ENCODE measurements at regions not wholly inside any gene's neighbourhood (a gene's known extent, or its start where the extent isn't known, plus 50 kb on each side); places are given as distances from the start of the nearest gene placed in this dataset.

DNA sequence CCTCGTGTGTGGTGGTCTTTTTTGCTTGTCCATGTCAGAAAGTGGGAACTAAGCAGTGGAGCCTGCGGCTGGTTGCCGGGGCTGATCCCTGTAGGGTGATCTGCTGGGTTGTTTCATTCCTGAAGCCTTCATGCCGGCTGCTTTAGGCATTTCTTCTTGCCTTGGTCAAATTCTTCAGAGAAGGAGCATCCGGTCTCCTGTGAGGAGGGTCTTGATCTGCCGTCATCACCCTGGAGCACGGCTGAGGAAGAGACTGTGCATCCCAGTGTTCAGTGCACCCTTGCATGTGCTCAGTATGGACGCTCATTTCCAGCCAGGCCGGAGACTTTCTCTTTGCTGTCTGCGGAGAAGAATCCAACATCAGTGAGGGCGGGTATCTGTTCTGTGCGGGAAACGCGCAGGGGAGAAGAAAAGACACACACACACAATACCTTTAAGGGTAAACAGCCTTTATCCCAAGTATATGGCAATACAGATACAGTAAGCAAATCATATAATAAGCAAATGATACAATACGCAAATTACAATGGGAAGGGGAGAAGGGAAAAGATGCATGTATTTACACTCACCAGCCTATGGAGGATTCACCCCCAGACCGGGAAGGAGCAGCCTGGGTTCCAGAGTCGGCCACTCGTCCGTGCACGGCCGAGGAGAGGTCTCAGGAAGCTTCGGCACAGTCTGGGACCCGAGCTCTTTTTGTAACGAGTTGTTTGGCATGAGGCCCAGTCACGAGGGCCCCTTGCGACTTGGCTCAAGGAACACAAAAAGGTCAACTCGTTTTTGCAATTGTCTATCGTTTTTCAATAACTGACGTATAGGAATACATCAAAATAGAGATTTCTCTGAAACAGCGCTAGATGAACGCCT, 1366.8 kb upstream of the TMEM132C start:
- TF ChIP-seq, protein P1, sequence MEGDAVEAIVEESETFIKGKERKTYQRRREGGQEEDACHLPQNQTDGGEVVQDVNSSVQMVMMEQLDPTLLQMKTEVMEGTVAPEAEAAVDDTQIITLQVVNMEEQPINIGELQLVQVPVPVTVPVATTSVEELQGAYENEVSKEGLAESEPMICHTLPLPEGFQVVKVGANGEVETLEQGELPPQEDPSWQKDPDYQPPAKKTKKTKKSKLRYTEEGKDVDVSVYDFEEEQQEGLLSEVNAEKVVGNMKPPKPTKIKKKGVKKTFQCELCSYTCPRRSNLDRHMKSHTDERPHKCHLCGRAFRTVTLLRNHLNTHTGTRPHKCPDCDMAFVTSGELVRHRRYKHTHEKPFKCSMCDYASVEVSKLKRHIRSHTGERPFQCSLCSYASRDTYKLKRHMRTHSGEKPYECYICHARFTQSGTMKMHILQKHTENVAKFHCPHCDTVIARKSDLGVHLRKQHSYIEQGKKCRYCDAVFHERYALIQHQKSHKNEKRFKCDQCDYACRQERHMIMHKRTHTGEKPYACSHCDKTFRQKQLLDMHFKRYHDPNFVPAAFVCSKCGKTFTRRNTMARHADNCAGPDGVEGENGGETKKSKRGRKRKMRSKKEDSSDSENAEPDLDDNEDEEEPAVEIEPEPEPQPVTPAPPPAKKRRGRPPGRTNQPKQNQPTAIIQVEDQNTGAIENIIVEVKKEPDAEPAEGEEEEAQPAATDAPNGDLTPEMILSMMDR (IDR thresholded peaks at IDR 0.05), result no peak
- H3K36me3 Mint-ChIP-seq (ENCODE audit: unreplicated experiment), result no peaks in the 10 kb centered on the region
- no peak for DNase-seq (ENCODE audit: extremely low spot score, unreplicated experiment)
- no peak overlapping the region for H3K27ac Mint-ChIP-seq (ENCODE audit: unreplicated experiment)
- no peak overlapping the region for H3K4me3 Mint-ChIP-seq (ENCODE audit: unreplicated experiment)
- no peaks in the 10 kb centered on the region for H3K4me1 Mint-ChIP-seq (ENCODE audit: unreplicated experiment)
- peaks cover 44% of the 10 kb centered on the region for H3K9me3 Mint-ChIP-seq (ENCODE audit: unreplicated experiment)
- no peaks in the 10 kb centered on the region for H3K27me3 Mint-ChIP-seq (ENCODE audit: unreplicated experiment)

DNA sequence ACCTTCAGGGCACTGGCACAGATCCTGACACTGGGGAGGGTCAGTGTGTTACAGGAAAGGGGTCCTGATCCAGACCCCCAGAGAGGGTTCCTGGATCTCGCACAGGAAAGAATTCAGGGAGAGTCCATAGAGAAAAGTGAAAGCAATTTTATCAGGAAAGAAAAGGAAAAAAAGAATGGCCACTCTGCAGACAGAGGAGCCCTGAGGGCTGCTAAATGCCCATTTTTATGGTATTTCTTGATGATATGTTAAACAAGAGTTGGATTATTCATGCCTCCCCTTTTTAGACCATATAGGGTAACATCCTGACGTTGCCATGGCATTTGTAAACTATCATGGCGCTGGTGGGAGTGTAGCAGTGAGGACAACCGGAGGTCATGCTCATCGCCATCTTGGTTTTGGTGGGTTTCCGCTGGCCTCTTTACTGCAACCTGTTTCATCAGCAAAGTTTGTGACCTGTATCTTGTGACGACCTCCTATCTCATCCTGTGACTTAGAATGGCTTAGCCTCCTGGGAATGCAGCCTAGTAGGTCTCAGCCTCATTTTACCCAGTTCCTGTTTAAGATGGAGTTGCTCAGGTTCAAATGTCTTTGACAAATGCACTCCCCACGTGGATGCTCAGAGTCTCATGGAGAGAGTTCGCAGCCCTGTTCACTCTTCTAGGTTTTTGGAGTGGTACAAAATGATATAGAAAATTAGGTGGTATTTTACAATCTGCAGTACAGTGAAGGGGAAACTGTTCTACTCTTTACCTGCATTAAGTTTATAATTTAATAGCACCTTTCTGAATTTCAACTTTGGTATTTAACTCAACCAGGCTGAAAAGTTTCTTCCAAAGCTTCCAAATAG, 1363.7 kb upstream of the TMEM132C start:
- H3K27me3 Mint-ChIP-seq (ENCODE audit: unreplicated experiment), result no peaks in the 10 kb centered on the region
- no peak overlapping the region for H3K4me3 Mint-ChIP-seq (ENCODE audit: unreplicated experiment)
- H3K4me1 Mint-ChIP-seq (ENCODE audit: unreplicated experiment), result no peaks in the 10 kb centered on the region
- H3K27ac Mint-ChIP-seq (ENCODE audit: unreplicated experiment), result no peak overlapping the region
- H3K36me3 Mint-ChIP-seq (ENCODE audit: unreplicated experiment), result no peaks in the 10 kb centered on the region
- TF ChIP-seq, protein P1 (IDR thresholded peaks at IDR 0.05), result no peak
- peaks cover 48% of the 10 kb centered on the region for H3K9me3 Mint-ChIP-seq (ENCODE audit: unreplicated experiment)
- DNase-seq (ENCODE audit: extremely low spot score, unreplicated experiment), result no peak

DNA sequence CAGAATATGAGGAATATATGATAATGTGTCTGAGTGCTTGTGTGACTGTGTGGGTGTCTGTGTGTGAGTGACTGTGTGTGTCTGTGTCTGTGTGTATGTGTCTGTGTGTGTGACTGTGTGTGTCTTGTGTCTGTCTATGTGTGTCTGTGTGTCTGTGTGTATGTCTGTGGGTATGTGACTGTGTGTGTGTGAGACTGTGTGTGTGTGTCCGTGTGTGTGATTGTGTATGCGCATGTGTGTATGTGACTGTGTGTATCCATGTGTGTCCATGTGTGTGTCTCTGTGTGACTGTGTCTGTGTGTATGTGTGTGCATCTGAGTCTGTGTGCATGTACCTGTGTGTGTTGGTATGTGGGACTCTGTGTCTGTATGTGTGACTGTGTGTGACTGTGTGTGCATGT, 1361.2 kb upstream of the TMEM132C start:
- DNase-seq (ENCODE audit: extremely low spot score, unreplicated experiment), result no peak
- TF ChIP-seq, protein P1 (IDR thresholded peaks at IDR 0.05), result no peak
- no peak overlapping the region for H3K4me3 Mint-ChIP-seq (ENCODE audit: unreplicated experiment)
- H3K27ac Mint-ChIP-seq (ENCODE audit: unreplicated experiment), result no peak overlapping the region
- H3K27me3 Mint-ChIP-seq (ENCODE audit: unreplicated experiment), result no peaks in the 10 kb centered on the region
- H3K36me3 Mint-ChIP-seq (ENCODE audit: unreplicated experiment), result peaks cover 2% of the 10 kb centered on the region
- peaks cover 51% of the 10 kb centered on the region for H3K9me3 Mint-ChIP-seq (ENCODE audit: unreplicated experiment)
- H3K4me1 Mint-ChIP-seq (ENCODE audit: unreplicated experiment), result no peaks in the 10 kb centered on the region

DNA sequence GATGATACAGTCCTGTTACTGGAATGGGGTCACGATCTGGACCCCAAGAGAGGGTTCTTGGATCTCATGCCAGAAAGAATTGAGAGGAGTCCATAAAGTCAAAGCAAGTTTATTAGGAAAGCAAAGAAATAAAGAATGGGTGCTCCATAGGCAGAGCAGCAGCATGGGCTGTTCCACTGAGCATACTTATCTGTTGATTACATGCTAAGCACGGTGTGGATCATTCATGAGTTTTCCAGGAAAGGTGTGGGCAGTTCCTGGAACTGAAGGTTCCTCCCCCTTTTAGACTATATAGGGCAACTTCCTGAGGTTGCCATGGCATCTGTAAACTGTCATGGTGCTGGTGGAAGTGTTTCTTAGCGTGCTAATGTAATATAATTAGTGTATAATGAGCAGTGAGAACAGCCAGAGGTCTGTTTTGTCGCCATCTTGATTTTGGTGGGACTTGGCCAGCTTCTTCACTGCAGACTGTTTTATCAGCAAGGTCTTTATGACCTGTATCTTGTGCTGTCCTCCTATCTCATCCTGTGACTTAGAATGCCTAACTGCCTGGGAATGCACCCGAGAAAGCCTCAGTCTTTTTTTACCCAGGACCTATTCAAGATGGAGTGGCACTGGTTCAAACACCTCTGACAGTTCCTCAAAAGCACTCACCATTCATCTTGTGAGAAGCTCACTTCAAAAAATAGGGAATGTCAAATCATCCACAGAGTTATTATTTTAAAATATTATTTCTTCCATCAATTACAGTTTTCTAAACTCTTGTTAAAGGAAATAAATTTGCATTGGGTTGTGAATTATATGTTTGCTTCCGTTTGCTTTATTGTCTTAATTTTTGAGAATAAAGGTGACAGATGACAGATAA, 1358.8 kb upstream of the TMEM132C start:
- Mint-ChIP-seq H3K36me3 (ENCODE audit: unreplicated experiment) (peaks cover 2% of the 10 kb centered on the region), H3K27me3 (ENCODE audit: unreplicated experiment) (no peaks in the 10 kb centered on the region), H3K27ac (ENCODE audit: unreplicated experiment) (no peak overlapping the region), H3K4me1 (ENCODE audit: unreplicated experiment) (no peaks in the 10 kb centered on the region), H3K9me3 (ENCODE audit: unreplicated experiment) (peaks cover 47% of the 10 kb centered on the region), H3K4me3 (ENCODE audit: unreplicated experiment) (no peak overlapping the region)
- DNase-seq (ENCODE audit: extremely low spot score, unreplicated experiment), result no peak
- TF ChIP-seq, protein P1 (IDR thresholded peaks at IDR 0.05), result no peak

All from osteocyte (in vitro differentiated cells).